Right forelimb (tissue), 1 donor: ENCODE measurements at regions not wholly inside any gene's neighbourhood (a gene's known extent, or its start where the extent isn't known, plus 50 kb on each side); places are given as distances from the start of the nearest gene placed in this dataset.
"Not testable (repeated sequence)": the region's sequence is repeated elsewhere in the genome, so short reads cannot be mapped to it uniquely, and the experiment has no call there.

ENCODE experiments used
- DNase-seq: peaks from one replicate; pipeline ENCODE4 v3.0.0-alpha.2; 2018

GRCh38 chr12:127480775-127481314 is 786.1 kb upstream of the TMEM132C start:
- DNase-seq: no peak

- DNase-seq: no peak
These were observed 784.0 kb upstream of the TMEM132C start for GRCh38 chr12:127482950-127483349.

- DNase-seq: no peak
These were observed 781.4 kb upstream of the TMEM132C start for GRCh38 chr12:127485528-127485927.

DNA sequence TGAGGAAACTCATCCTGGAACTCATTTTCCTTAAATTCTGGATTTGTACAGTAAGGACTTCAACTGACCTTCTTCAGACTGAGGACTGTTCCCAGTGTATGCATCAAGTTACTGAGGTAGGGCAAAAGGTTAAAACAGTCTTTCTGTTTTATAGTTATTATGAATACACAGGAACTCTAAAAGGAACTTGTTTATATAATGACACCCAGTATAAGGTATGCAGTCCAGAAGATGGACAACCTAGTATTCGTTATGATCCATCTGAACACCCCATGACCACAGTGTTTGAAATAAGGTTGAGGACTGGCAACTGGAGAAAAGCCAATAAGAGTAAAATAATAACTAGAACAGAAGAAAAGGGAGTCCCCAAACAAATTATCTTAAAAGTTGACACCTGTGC is 779.9 kb upstream of the TMEM132C start:
- no peak for DNase-seq

DNA sequence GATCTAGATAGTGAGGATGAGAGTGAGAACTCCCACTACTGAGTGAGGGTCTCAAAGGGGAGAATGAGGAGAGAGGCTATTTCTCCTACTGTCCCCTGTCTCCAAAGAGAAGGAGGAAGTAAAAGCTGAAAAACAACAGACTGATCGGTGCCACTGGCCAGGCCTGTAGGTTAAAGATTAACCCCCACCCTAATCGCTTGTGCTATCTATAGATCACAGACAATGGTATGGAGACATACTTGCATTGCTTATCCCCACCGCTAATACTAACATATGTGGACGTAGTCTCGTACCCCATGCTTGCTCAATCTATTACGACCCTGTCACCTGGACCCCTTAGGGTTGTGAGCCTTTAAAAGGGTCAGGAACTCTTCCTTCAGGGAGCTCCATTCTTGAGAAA is 777.9 kb upstream of the TMEM132C start:
- DNase-seq: no peak

DNA sequence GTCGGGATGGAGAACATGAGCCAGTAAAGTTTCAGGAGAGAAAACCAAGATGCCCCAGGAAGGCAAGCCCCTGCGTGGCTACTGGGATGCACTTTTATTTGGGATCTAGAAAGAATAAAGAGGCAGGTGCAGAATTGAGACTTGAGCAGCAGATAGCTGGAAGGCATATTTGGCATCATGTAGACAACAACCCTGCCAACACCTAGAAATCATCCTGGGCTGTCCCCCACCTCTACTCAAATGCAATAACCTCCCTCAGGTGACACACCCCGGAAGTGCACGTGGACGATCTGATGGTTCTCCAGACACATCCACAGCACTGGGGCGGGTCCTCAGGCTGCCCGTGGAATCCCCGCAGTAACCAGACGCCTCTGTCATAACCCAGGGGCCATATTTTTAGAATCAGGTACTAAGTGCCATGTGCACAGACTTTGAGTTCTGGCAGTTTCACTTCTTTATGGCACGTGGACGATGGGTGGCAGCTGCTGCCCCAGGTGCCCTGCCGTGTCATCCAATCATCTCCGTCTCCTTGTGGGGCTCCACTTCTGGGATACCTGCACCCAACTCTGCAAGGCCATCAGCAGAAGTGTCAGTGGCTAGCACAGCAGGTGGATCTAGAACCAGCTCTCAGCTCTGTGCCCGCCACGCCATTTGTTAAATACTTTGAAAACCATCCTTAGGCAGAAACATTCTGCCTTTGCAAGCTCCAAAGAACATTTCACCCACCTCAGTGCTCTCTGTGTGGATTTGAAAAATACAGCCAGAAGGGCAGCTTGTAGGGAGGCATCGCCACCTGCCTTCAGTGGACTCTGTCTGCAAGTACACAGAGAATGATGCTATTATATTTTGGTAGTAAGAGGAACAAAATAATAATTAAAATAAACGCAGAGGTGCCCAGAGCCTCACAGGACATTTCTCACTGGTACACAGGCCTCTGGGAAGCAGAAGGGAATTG is 771.7 kb upstream of the TMEM132C start:
- no peak for DNase-seq

DNA sequence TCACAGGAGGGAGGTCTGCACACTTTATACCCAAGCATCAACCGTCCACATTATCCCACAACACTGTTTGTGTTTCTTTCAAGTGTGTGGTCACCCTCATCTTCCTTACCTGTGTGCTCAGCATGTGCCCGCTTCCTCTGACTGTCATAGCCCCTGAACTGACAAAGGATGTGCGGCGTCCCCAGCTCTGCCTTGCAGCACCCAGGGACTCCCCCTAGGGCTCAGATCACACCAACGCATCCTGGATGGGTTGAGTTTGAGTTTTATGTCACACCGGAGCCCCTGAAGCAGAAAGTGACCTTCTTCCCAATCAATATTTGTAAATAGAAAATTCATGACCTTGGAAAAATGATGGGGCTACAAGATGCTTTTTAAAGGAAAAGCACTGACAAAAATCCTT is 770.7 kb upstream of the TMEM132C start:
- no peak for DNase-seq

GRCh38 chr12:127500512-127501035 is 766.4 kb upstream of the TMEM132C start:
- no peak for DNase-seq

DNA sequence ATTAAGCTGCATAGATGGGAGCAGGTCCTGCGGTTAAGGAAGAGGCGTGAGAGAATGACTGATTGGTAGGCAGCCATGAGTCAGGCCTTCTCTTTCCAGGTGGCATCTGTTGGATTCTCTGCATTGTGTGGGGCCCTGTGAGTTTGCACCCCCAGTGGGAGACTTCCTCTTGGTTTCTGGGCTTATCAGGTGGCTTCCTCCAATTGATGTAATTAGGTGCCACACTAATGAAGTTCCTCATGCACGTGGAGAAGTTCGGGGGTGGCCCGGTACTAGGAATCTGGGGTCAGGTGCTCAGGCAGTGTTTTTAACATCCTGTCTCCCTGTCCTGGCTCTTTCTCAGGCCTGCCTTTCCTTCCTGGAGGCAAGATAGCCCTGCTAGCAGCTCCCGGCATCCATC is 765.1 kb upstream of the TMEM132C start:
- no peak for DNase-seq

DNA sequence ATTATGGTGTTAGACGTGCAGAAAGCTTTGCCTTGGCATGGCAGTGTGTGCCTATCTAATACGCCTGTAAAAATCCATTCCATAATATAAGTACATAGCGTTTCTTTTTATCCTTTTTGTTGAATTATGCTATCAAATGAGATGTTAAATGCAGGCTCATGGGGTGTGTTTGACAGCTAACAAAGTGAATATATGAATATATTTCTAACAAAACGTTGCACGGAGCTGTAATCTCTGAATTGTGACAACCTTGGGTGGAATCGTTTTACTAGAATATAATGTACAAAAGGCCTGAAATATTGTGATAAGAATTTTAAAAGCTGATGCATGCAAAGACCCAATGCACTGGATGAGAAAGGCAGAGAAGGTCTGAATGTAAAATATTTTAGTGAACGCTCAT is 763.7 kb upstream of the TMEM132C start:
- DNase-seq: no peak

- not testable (repeated sequence) for DNase-seq
These were observed 763.0 kb upstream of the TMEM132C start for GRCh38 chr12:127503996-127504395.

DNA sequence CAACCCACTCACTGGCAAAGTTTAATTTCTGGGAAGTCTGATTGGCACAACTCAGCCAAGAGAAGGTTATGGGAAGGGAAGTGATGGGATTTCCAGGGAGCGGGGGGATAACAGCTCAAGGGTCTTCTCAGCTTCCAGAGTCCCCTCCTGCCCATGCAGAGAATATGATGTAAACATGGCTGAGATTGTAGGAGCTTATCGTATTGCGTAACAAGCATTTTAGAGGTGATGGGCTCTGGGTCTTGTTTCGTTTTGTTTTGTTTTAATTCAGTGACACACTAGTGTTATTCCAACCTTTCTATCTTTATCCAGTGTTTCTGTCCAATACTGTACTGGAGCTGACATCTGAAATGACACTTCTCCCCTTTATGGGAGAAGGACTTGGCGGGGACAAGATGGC is 762.1 kb upstream of the TMEM132C start:
- no peak for DNase-seq

DNA sequence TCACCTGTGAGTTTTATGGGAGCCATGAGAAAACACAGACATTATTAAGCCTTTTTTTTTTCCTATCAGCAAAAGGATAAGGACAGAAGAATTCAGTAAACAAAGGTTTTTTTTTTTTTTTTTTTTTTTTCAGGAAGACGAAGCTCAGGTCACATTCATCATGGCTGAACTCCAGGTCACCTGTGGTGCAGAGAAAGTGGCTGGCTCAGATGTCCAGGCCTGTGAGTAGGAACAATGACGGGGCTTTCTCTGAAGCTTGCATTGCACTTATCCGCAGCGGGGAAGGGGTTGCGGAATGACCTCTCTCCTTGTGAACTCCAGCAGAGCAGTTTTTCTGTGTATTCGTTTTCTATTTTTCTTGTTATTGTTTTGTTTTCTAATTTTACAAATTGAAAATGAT is 759.6 kb upstream of the TMEM132C start:
- no peak for DNase-seq

GRCh38 chr12:127509066-127509778 is 757.7 kb upstream of the TMEM132C start:
- DNase-seq: no peak

GRCh38 chr12:127515941-127516340 is 751.0 kb upstream of the TMEM132C start:
- DNase-seq: no peak

GRCh38 chr12:127516467-127516866 is 750.5 kb upstream of the TMEM132C start:
- DNase-seq: no peak

DNA sequence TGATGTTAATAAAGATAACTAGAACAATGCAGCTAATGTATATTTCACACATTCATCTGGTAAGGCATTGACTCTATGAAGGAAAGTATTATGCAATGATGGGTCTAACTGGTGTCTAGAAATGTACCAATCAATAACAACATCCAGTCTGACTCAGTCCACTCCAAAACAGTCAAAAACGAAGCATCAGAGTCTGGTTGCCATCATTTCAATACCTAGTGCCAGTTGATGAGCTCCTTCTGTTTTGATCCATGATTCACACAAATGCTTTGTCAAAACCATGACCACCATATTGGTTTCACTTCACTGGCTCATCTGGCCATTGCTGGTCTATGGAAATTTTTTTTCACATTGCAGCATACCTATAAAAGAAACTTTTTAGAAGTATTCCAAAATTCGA is 747.2 kb upstream of the TMEM132C start:
- DNase-seq: no peak

GRCh38 chr12:127526925-127527324 is 740.0 kb upstream of the TMEM132C start:
- DNase-seq: no peak

- no peak for DNase-seq
These were observed 738.4 kb upstream of the TMEM132C start for GRCh38 chr12:127528551-127528950.

GRCh38 chr12:127531542-127531941 is 735.4 kb upstream of the TMEM132C start:
- no peak for DNase-seq

DNA sequence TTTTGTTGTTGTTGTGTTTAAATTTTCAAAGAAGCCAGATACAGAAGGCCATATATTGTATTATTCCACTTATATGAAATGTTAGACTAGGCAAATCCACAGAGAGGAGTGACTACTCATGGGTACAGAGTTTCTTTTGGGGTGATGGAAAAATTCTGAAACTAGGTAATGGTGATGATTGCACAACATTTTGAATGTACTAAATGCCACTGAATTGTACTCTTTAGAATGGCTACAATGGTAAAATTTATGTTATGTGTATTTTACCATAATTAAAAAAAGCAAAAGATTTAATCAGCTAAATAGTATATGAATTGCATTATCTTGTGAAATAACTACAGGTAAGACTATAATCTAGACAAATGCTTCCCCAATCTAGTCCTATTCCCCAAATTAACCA is 733.6 kb upstream of the TMEM132C start:
- no peak for DNase-seq

DNA sequence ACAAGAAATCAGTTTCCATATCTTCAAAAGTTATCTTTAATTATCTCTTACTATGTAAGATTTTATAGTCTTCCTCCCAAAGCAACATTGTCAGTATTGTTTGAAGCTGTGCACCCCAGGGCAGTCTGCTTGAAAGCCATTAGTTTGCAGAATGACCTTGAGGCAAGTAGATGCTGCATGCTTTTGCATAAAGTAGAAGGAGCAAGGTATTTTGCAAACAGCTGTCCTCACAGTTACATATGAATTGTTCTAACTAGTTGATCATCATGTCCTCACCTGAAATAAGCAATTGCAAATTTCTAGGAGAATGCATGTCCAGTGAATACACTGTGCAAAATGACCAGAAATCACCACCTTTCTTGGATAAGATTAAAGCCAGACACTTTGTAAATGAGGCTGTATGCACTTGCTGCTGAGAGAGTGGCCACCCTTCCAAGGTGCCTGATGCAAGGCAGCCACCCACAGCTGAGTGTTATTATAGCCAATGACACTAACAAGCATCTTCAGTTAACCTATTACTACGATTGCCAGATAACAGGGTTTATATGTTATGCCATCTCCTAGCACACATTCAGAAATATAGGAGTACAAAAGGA is 730.0 kb upstream of the TMEM132C start:
- DNase-seq: no peak

DNA sequence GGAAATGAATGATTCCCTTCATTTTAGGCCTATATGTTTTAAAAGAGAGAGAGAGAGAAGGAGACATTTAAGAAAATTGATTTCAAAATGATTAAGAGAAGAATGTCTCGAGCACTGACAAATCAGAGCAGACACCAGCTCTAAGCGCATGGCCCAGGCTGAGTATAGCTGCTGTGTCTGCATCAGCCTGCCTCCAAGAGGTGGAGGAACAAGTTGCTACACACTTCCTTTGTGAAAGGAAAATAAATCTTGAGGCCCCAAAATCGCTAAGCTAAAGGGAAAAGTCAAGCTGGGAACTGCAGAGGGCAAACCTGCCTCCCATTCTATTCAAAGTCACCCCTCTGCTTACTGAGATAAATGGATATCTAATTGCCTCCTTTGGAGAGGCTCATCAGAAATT is 728.7 kb upstream of the TMEM132C start:
- DNase-seq: no peak
